Fibroblast of pulmonary artery (primary cell): ENCODE measurements at regions not wholly inside any gene's neighbourhood (a gene's known extent, or its start where the extent isn't known, plus 50 kb on each side); places are given as distances from the start of the nearest gene placed in this dataset.
A peak's percentile ranks its signal among the peaks of the same experiment; 100 is the strongest.

Experiments used
- DNase-seq: peaks from one replicate; pipeline ENCODE4 v3.0.0-alpha.2; 2010; ENCODE audit warnings: low read depth
- H3K4me3 ChIP-seq: replicated peaks from 2 replicates; pipeline ENCODE4 v1.5.1; 2011; ENCODE audit warnings: low read depth, mild to moderate bottlenecking, control low read depth, low read length, moderate library complexity
- CTCF ChIP-seq: IDR thresholded peaks from 2 replicates; pipeline ENCODE4 v1.5.1; 2011; ENCODE audit warnings: mild to moderate bottlenecking, control low read depth, low read length, inconsistent platforms; ENCODE audit errors: missing control alignments

GRCh38 chr12:91677556-91677955 lies 468.1 kb downstream of the BTG1 start:
- no peak for DNase-seq
- TF ChIP-seq CTCF, result no peak
- H3K4me3 ChIP-seq, result no peak overlapping the region

GRCh38 chr12:91675401-91675800 lies 470.2 kb downstream of the BTG1 start:
- no peak for TF ChIP-seq CTCF
- DNase-seq, result no peak
- H3K4me3 ChIP-seq, result no peak overlapping the region

GRCh38 chr12:91672130-91672529 lies 473.5 kb downstream of the BTG1 start:
- TF ChIP-seq CTCF, result no peak
- no peak overlapping the region for H3K4me3 ChIP-seq
- no peak for DNase-seq

- no peak overlapping the region for H3K4me3 ChIP-seq
- no peak for TF ChIP-seq CTCF
- DNase-seq, result no peak
Observed at GRCh38 chr12:91667694-91668093, 478.0 kb downstream of the BTG1 start.

- no peak for DNase-seq
- TF ChIP-seq CTCF, result no peak
- H3K4me3 ChIP-seq, result no peak overlapping the region
Observed at GRCh38 chr12:91663744-91664143, 481.1 kb upstream of the DCN start.

GRCh38 chr12:91663310-91663709 lies 480.7 kb upstream of the DCN start:
- DNase-seq, result no peak
- no peak for TF ChIP-seq CTCF

GRCh38 chr12:91662021-91662420 lies 479.4 kb upstream of the DCN start:
- peak; percentile 17 for DNase-seq
- TF ChIP-seq CTCF, result no peak
- no peak overlapping the region for H3K4me3 ChIP-seq

More at GRCh38 chr12:91663310-91663709, 480.7 kb upstream of the DCN start:
- H3K4me3 ChIP-seq, result no peak overlapping the region
